ENCODE measurements at regions not wholly inside any gene's neighbourhood (a gene's known extent, or its start where the extent isn't known, plus 50 kb on each side); places are given as distances from the start of the nearest gene placed in this dataset.

- H3K4me1 ChIP-seq (ENCODE audit: control insufficient read depth, insufficient read depth, low read length): no peaks in the 10 kb centered on the region
- no peak overlapping the region for H3K27ac ChIP-seq (ENCODE audit: low read length)
- POLR2A ChIA-PET: no interaction called here
- no peaks in the 10 kb centered on the region for H3K36me3 ChIP-seq (ENCODE audit: control insufficient read depth, insufficient read depth, low read length)
- H3K9me3 ChIP-seq (ENCODE audit: control insufficient read depth, insufficient read depth, low read depth, low read length): no peaks in the 10 kb centered on the region
- no TSS peak for BruUV-seq (replicated peaks)
- in situ Hi-C loops (cut with HindIII; ENCODE audit: low pct_unique_long_range_greater_than_20kb, low sequenced_read_pairs): no loop called here
- DNase-seq (ENCODE audit: low read depth, low spot score): no peak
- intact Hi-C loops (cut with micrococcal nuclease; ENCODE audit: unreplicated experiment): no loop called here
- TF ChIP-seq POLR2AphosphoS5 (IDR thresholded peaks at IDR 0.05; ENCODE audit: low read depth, low read length): no peak
- TF ChIP-seq REST (IDR thresholded peaks at IDR 0.05; ENCODE audit: insufficient read depth in 1 of 2, low read depth in 2 of 2, low read length in 1 of 2): no peak
- H3K4me3 ChIP-seq (ENCODE audit: low read depth in 2 of 2, low read length in 2 of 2): no peak overlapping the region
- no peaks in the 10 kb centered on the region for H3K27me3 ChIP-seq (ENCODE audit: control insufficient read depth, insufficient read depth, low read length)
- ATAC-seq: 0 out of 2 replicates have a peak, but pooled peaks have one; percentile 19
- CTCF ChIA-PET: no interaction called here
These were observed 66.9 kb upstream of the TINAGL1 start for GRCh38 chr1:31509124-31510072.

DNA sequence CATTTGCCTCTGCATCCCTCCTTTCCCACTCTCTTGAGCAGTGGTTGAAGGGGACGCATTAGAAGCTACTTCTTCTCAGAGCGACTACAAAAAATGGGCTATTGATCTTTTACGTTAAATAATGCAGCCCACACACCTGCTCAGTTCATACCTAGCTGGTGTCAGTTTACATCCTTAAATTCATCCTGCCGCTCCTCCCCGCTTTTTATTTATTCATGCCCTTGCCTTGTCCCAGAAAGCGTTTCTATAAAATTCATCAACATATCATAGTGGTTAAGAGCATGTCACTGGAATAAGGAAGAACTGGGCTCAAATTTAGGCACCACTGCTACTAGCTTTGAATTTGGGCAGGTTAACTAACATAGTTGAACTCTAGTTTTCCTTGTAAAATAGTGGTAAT lies 66.0 kb upstream of the TINAGL1 start:
- CTCF ChIA-PET: no interaction called here
- H3K36me3 ChIP-seq (ENCODE audit: control insufficient read depth, insufficient read depth, low read length): no peaks in the 10 kb centered on the region
- POLR2A ChIA-PET: no interaction called here
- BruUV-seq (replicated peaks): no TSS peak
- no peaks in the 10 kb centered on the region for H3K4me1 ChIP-seq (ENCODE audit: control insufficient read depth, insufficient read depth, low read length)
- H3K27me3 ChIP-seq (ENCODE audit: control insufficient read depth, insufficient read depth, low read length): no peaks in the 10 kb centered on the region
- no peak for ATAC-seq
- DNase-seq (ENCODE audit: low read depth, low spot score): no peak
- H3K4me3 ChIP-seq (ENCODE audit: low read depth in 2 of 2, low read length in 2 of 2): no peak overlapping the region
- in situ Hi-C loops (cut with HindIII; ENCODE audit: low pct_unique_long_range_greater_than_20kb, low sequenced_read_pairs) (no loop called here), intact Hi-C loops (cut with micrococcal nuclease; ENCODE audit: unreplicated experiment) (no loop called here)
- H3K9me3 ChIP-seq (ENCODE audit: control insufficient read depth, insufficient read depth, low read depth, low read length): no peaks in the 10 kb centered on the region
- no peak overlapping the region for H3K27ac ChIP-seq (ENCODE audit: low read length)
- TF ChIP-seq SIN3A (IDR thresholded peaks at IDR 0.05; ENCODE audit: borderline replicate concordance, insufficient read depth, low read depth, low read length) (no peak), POLR2AphosphoS5 (IDR thresholded peaks at IDR 0.05; ENCODE audit: low read depth, low read length) (no peak)

- no peaks in the 10 kb centered on the region for H3K4me1 ChIP-seq (ENCODE audit: control insufficient read depth, insufficient read depth, low read length)
- H3K27ac ChIP-seq (ENCODE audit: low read length): no peak overlapping the region
- POLR2A ChIA-PET: no interaction called here
- H3K36me3 ChIP-seq (ENCODE audit: control insufficient read depth, insufficient read depth, low read length): no peaks in the 10 kb centered on the region
- CTCF ChIA-PET: no interaction called here
- no peak for DNase-seq (ENCODE audit: low read depth, low spot score)
- no peak overlapping the region for H3K4me3 ChIP-seq (ENCODE audit: low read depth in 2 of 2, low read length in 2 of 2)
- no peaks in the 10 kb centered on the region for H3K9me3 ChIP-seq (ENCODE audit: control insufficient read depth, insufficient read depth, low read depth, low read length)
- no peak for TF ChIP-seq SIN3A (IDR thresholded peaks at IDR 0.05; ENCODE audit: borderline replicate concordance, insufficient read depth, low read depth, low read length)
- TF ChIP-seq TCF7L2 (IDR thresholded peaks at IDR 0.05; ENCODE audit: low read depth, low read length): no peak
- no peak for TF ChIP-seq CTCF (IDR thresholded peaks at IDR 0.05)
- in situ Hi-C loops (cut with HindIII; ENCODE audit: low pct_unique_long_range_greater_than_20kb, low sequenced_read_pairs) (no loop called here), intact Hi-C loops (cut with micrococcal nuclease; ENCODE audit: unreplicated experiment) (no loop called here)
- no peaks in the 10 kb centered on the region for H3K27me3 ChIP-seq (ENCODE audit: control insufficient read depth, insufficient read depth, low read length)
- no peak for ATAC-seq
- BruUV-seq (replicated peaks): no TSS peak
These were observed 65.2 kb upstream of the TINAGL1 start for GRCh38 chr1:31510853-31511789.

Data from Panc1 (cell line).